ENCODE measurements at regions not wholly inside any gene's neighbourhood (a gene's known extent, or its start where the extent isn't known, plus 50 kb on each side); places are given as distances from the start of the nearest gene placed in this dataset.

- no peak for TF ChIP-seq CTCF (IDR thresholded peaks at IDR 0.05; ENCODE audit: low read depth, low read length)
- no peak for DNase-seq (ENCODE audit: extremely low read depth, low read depth)
Observed at GRCh38 chr7:114212721-114213429, 201.7 kb upstream of the FOXP2 start.

- no peak for DNase-seq (ENCODE audit: extremely low read depth, low read depth)
- TF ChIP-seq CTCF (IDR thresholded peaks at IDR 0.05; ENCODE audit: low read depth, low read length) = no peak; the same call in none of the 2 replicates
Observed at GRCh38 chr7:114209968-114210367, 204.6 kb upstream of the FOXP2 start.

- DNase-seq (ENCODE audit: extremely low read depth, low read depth) = no peak
- no peak for TF ChIP-seq CTCF (IDR thresholded peaks at IDR 0.05; ENCODE audit: low read depth, low read length)
Observed at GRCh38 chr7:114206688-114207087, 207.9 kb upstream of the FOXP2 start.

DNA sequence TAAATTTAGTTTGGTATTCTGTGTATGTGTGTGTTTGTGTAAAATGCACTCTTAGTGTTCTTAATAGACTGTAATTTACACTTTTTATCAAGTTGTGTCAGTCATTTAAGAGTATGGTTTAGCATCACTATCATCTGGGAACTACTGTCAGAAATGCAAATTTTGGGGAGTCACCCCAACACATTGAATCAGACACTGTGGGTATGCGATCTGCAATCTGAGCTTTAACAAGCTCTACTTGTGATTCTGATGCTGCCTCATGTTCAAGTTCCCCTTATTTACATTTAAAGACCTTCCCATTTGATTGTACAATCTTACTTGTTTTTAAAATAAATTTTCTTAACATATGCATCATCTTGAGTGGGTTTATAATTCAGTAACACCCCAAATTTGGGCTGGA, 218.1 kb upstream of the FOXP2 start:
- no peak for TF ChIP-seq CTCF (IDR thresholded peaks at IDR 0.05; ENCODE audit: low read depth, low read length)
- DNase-seq (ENCODE audit: extremely low read depth, low read depth) = no peak

GRCh38 chr7:114190387-114190786, 224.2 kb upstream of the FOXP2 start:
- TF ChIP-seq CTCF (IDR thresholded peaks at IDR 0.05; ENCODE audit: low read depth, low read length) = no peak
- no peak for DNase-seq (ENCODE audit: extremely low read depth, low read depth)

GRCh38 chr7:114183311-114184088, 231.1 kb upstream of the FOXP2 start:
- DNase-seq (ENCODE audit: extremely low read depth, low read depth) = no peak
- TF ChIP-seq CTCF (IDR thresholded peaks at IDR 0.05; ENCODE audit: low read depth, low read length) = no peak

DNA sequence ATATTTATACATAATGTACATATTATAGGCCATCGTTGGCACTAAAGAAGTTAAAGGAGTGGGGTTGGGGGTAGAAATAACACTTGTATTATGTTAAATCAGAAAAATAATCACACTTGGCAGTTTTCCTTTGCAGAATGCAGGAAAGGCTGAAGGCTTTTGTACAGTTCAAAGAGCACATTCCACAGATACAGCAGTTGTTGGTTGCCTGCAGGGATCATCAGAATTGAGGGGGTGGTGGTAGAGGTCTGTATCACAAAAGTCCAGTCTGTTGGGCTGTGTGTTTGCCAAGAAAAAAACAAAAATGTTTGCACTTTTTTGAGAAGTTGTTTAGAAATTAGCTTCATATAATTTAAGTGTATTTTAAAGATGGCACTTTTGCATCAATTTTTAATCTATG, 231.8 kb upstream of the FOXP2 start:
- TF ChIP-seq CTCF (IDR thresholded peaks at IDR 0.05; ENCODE audit: low read depth, low read length) = no peak
- DNase-seq (ENCODE audit: extremely low read depth, low read depth) = no peak
